Trophoblast cell (in vitro differentiated cells and primary cell): ENCODE measurements at regions not wholly inside any gene's neighbourhood (a gene's known extent, or its start where the extent isn't known, plus 50 kb on each side); places are given as distances from the start of the nearest gene placed in this dataset.

Experiments
- DNase-seq, 2 donors: peaks; one replicate each; pipeline ENCODE4 v3.0.0-alpha.2; 2016
- H2AFZ ChIP-seq: 2 replicates; pipeline ENCODE4 v1.6.1; 2013; ENCODE audit warnings: low read length, moderate library complexity, mild to moderate bottlenecking; ENCODE audit not compliant: insufficient read depth, poor library complexity
- H2AK5ac ChIP-seq: 2 replicates; pipeline ENCODE4 v1.6.1; 2013; ENCODE audit warnings: mild to moderate bottlenecking, low read length
- H2BK120ac ChIP-seq: 2 replicates; pipeline ENCODE4 v1.6.1; 2013; ENCODE audit warnings: low read length, mild to moderate bottlenecking, moderate library complexity; ENCODE audit not compliant: insufficient read depth, poor library complexity
- H2BK12ac ChIP-seq: 2 replicates; pipeline ENCODE4 v1.6.1; 2013; ENCODE audit warnings: mild to moderate bottlenecking, low read length, moderate library complexity
- H2BK5ac ChIP-seq: 2 replicates; pipeline ENCODE4 v1.6.1; 2013; ENCODE audit warnings: low read length, low read depth, moderate library complexity, mild to moderate bottlenecking; ENCODE audit not compliant: poor library complexity
- H3K14ac ChIP-seq: 2 replicates; pipeline ENCODE4 v1.6.1; 2013; ENCODE audit warnings: mild to moderate bottlenecking, low read length
- H3K18ac ChIP-seq: 2 replicates; pipeline ENCODE4 v1.6.1; 2013; ENCODE audit warnings: mild to moderate bottlenecking, low read length
- H3K23ac ChIP-seq: 2 replicates; pipeline ENCODE4 v1.6.1; 2013; ENCODE audit warnings: low read length
- H3K27ac ChIP-seq: 2 replicates; pipeline ENCODE4 v1.5.1; 2013; ENCODE audit warnings: low read depth, mild to moderate bottlenecking, inconsistent platforms, low read length, moderate library complexity
- H3K27me3 ChIP-seq: 2 replicates; pipeline ENCODE4 v1.6.1; 2013; ENCODE audit warnings: inconsistent platforms, mild to moderate bottlenecking, low read length, moderate library complexity; ENCODE audit not compliant: insufficient read depth
- H3K36me3 ChIP-seq, 2 experiments: 1 replicate in 1 of 2; 2 replicates in 1 of 2; pipeline ENCODE4 v1.6.1; 2013; ENCODE audit warnings: low read length in 2 of 2, mild to moderate bottlenecking in 2 of 2, moderate library complexity in 1 of 2; ENCODE audit not compliant: insufficient read depth in 2 of 2, control insufficient read depth in 1 of 2
- H3K4ac ChIP-seq: 2 replicates; pipeline ENCODE4 v1.6.1; 2013; ENCODE audit warnings: low read depth, mild to moderate bottlenecking, low read length, moderate library complexity
- H3K4me1 ChIP-seq, 2 experiments: 1 replicate in 1 of 2; 2 replicates in 1 of 2; pipeline ENCODE4 v1.6.1; 2013; ENCODE audit warnings: low read length in 2 of 2, mild to moderate bottlenecking in 2 of 2, moderate library complexity in 1 of 2; ENCODE audit not compliant: insufficient read depth in 2 of 2, control insufficient read depth in 1 of 2
- H3K4me2 ChIP-seq: 2 replicates; pipeline ENCODE4 v1.6.1; 2013; ENCODE audit warnings: inconsistent platforms, mild to moderate bottlenecking, low read length, moderate library complexity
- H3K4me3 ChIP-seq: 2 replicates; pipeline ENCODE4 v1.5.1; 2013; ENCODE audit warnings: mild to moderate bottlenecking, low read depth, low read length, inconsistent platforms
- H3K79me1 ChIP-seq: one replicate; pipeline ENCODE4 v1.6.1; 2013; ENCODE audit warnings: low read length
- H3K79me2 ChIP-seq: 2 replicates; pipeline ENCODE4 v1.6.1; 2013; ENCODE audit warnings: low read length, mild to moderate bottlenecking; ENCODE audit not compliant: control insufficient read depth, insufficient read depth, poor library complexity
- H3K9ac ChIP-seq: 2 replicates; pipeline ENCODE4 v1.6.1; 2013; ENCODE audit warnings: mild to moderate bottlenecking, low read length
- H3K9me3 ChIP-seq: 2 replicates; pipeline ENCODE4 v1.6.1; 2013; ENCODE audit warnings: low read depth, mild to moderate bottlenecking, control low read depth, inconsistent platforms, low read length; ENCODE audit not compliant: insufficient read depth
- H4K12ac ChIP-seq: 2 replicates; pipeline ENCODE4 v1.6.1; 2013; ENCODE audit warnings: low read depth, mild to moderate bottlenecking, low read length, moderate library complexity
- H4K8ac ChIP-seq: 2 replicates; pipeline ENCODE4 v1.6.1; 2013; ENCODE audit warnings: low read depth, mild to moderate bottlenecking, low read length, moderate library complexity
- H4K91ac ChIP-seq: one replicate; pipeline ENCODE4 v1.6.1; 2013; ENCODE audit warnings: low read depth, mild to moderate bottlenecking, low read length, moderate library complexity
- whole genome bisulfite sequencing: extraction: QIAGEN DNeasy Blood & Tissue Kit; methylation state at CpG from one replicate; pipeline ENCODE4 v1.1.7; 2013; ENCODE audit warnings: missing lambda C conversion rate; ENCODE audit not compliant: insufficient read length, insufficient coverage; ENCODE audit errors: extremely low coverage; 5-methylcytosine and 5-hydroxymethylcytosine counted together

DNA sequence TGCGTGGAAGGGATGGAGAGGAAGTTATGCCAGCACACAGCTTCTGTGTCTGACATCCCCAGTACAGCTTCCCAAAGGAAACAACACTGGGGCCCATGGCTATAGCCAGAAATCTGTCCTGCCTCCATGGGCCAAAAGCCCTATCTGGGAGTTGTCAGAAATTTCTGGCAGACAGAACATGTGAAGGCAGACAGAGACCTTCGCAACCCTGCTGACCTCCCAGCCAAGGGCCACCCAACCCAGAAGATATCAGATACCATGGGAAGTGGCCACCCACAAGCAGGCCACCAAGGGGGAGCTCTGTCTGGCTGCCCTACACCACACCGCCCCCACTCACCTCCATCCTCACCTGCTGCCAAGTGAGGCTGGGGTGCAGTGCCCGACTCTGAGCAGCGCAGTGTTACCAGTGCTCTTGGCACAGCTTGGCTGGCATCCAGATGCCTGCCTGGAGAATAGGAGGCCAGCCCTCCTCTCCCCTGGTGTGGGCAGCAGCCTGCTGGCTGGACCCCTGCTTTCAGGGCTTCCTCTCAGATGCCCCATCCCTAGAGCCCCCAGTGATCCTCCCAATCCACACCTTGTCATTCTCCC is 61.6 kb upstream of the NEURL1B start:
- H3K23ac ChIP-seq, result no peak overlapping the region
- no peak for DNase-seq
- no peak overlapping the region for H2AFZ ChIP-seq
- H3K4ac ChIP-seq, result no peak overlapping the region
- no peaks in the 10 kb centered on the region for H3K4me1 ChIP-seq
- H3K79me2 ChIP-seq, result no peaks in the 10 kb centered on the region
- no peak overlapping the region for H2BK5ac ChIP-seq
- no peak overlapping the region for H3K14ac ChIP-seq
- H2AK5ac ChIP-seq, result no peak overlapping the region
- H4K8ac ChIP-seq, result no peak overlapping the region
- H3K27me3 ChIP-seq, result no peaks in the 10 kb centered on the region
- no peak overlapping the region for H4K12ac ChIP-seq
- no peak overlapping the region for H3K18ac ChIP-seq
- no peaks in the 10 kb centered on the region for H3K79me1 ChIP-seq
- H2BK120ac ChIP-seq, result no peak overlapping the region
- no peak overlapping the region for H3K9ac ChIP-seq
- H3K4me3 ChIP-seq, result no peak overlapping the region
- no peak overlapping the region for H2BK12ac ChIP-seq
- no peak overlapping the region for H4K91ac ChIP-seq
- no peak overlapping the region for H3K4me2 ChIP-seq
- H3K36me3 ChIP-seq, result no peaks in the 10 kb centered on the region
- peaks cover 4% of the 10 kb centered on the region for H3K9me3 ChIP-seq
- H3K27ac ChIP-seq, result no peak overlapping the region
- no CpG with 5 or more reads among the region's 5 CpGs for WGBS

DNA sequence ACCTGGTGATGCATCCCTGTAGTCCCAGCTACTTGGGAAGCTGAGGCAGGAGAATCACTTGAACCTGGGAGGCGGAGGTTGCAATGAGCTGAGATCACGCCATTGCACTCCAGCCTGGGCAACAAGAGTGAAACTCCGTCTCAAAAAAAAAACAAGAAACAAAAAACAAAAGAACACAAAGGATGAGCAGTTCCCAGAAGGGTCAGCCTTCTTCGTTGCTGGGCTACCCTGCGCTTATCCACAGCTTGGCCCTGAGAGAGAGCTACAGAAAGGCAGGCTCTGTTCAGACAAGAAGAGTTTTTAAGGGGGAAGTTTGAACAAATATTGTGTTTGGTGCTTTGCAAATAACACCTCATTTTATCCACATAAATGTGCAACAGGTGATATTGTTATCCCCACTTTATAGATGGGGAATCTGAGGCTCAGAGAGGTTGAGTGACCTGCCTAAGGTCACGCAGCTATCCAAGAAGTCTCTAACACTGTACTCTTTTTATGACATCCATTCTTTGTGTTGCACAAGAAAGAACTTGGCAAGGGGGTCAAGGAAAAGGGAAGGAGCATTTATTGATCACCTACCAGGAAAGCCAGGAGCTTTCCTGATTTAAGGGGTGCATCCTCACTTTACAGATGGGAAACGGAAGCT is 63.7 kb upstream of the NEURL1B start:
- Histone ChIP-seq H2AK5ac (no peak overlapping the region), H3K18ac (no peak overlapping the region), H3K4ac (no peak overlapping the region), H3K9ac (no peak overlapping the region), H4K12ac (no peak overlapping the region), H3K23ac (no peak overlapping the region), H3K79me2 (no peaks in the 10 kb centered on the region), H2BK5ac (no peak overlapping the region), H2BK12ac (no peak overlapping the region), H3K14ac (no peak overlapping the region), H3K4me1 (no peaks in the 10 kb centered on the region), H3K4me3 (no peak overlapping the region), H3K36me3 (no peaks in the 10 kb centered on the region), H3K9me3 (peaks cover 4% of the 10 kb centered on the region), H3K79me1 (no peaks in the 10 kb centered on the region), H3K27me3 (no peaks in the 10 kb centered on the region), H4K91ac (no peak overlapping the region), H4K8ac (no peak overlapping the region), H3K27ac (no peak overlapping the region), H2AFZ (no peak overlapping the region), H3K4me2 (no peak overlapping the region), H2BK120ac (no peak overlapping the region)
- DNase-seq, result no peak
- WGBS, result no CpG with 5 or more reads among the region's 7 CpGs

DNA sequence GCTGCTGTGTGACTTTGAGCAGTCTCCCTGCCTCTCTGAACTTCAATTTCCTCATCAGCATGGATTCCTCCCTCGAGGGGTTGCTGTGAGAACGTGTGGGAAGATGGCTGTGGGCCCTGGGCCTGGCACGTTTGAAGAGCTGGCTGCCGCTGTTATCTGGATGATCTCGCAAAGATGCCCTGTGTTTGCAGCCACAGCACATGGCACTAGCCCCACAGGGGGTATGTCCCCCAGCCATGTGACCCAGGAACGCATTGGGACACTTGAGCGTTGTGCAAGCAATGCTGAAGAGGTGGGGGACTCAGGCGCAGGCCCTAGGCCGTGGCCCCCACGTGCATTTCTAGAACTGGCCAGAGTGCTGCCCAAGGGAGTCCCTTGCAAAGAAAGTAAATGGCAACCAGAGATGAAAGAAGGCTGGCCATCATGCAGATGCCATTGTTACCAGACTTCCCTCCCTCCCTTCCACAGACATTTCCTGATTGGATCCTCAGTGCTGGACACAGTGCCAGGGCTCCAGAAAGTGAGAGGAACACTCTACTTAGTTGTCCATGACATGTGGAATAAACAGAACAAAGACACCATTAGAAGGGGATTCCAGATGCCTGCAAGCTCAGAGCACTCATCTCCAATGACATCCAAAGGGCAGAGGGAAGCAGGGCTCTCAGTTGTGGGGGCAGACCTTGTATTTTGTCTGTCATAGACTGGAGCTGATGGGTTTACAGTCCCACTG is 65.1 kb upstream of the NEURL1B start:
- Histone ChIP-seq H2AFZ (no peak overlapping the region), H3K18ac (no peak overlapping the region), H3K4me3 (no peak overlapping the region), H2BK5ac (no peak overlapping the region), H2AK5ac (no peak overlapping the region), H3K9me3 (peaks cover 2% of the 10 kb centered on the region), H3K14ac (no peak overlapping the region), H3K27me3 (no peaks in the 10 kb centered on the region), H3K79me1 (no peaks in the 10 kb centered on the region), H2BK12ac (no peak overlapping the region), H4K8ac (no peak overlapping the region), H3K27ac (no peak overlapping the region), H3K4ac (no peak overlapping the region), H3K4me1 (no peaks in the 10 kb centered on the region), H2BK120ac (no peak overlapping the region), H4K12ac (no peak overlapping the region), H3K9ac (no peak overlapping the region), H3K79me2 (no peaks in the 10 kb centered on the region), H4K91ac (no peak overlapping the region), H3K23ac (no peak overlapping the region), H3K4me2 (no peak overlapping the region), H3K36me3 (no peaks in the 10 kb centered on the region)
- DNase-seq, result no peak
- WGBS, result no CpG with 5 or more reads among the region's 10 CpGs

DNA sequence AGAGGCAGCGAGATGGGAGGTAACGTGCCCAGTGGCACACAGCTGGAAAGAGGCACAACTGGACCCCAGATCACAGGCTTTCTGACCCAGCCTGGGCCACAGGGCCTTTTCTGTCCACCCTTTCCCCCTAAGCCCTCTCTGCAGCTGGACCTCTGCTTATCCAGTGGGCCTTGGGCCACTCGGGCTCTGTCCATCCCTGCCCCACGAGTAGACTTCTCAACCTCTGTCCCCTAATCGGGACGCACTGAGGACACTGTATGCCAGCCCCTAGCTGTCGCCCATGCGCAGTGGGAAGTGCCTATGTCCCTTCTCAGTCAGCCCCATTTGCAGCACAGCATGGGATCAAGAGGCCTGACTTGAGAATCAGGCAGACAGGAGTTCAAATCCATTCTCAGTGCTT is 65.6 kb upstream of the NEURL1B start:
- no CpG with 5 or more reads among the region's 8 CpGs for WGBS
- Histone ChIP-seq H2AK5ac (no peak overlapping the region), H3K9me3 (peaks cover 2% of the 10 kb centered on the region)

More for the DNA sequence above, 65.6 kb upstream of the NEURL1B start:
- no peak for DNase-seq
- H4K12ac ChIP-seq, result no peak overlapping the region
- no peak overlapping the region for H3K18ac ChIP-seq
- no peak overlapping the region for H4K8ac ChIP-seq
- H2BK120ac ChIP-seq, result no peak overlapping the region
- H3K4me1 ChIP-seq, result no peaks in the 10 kb centered on the region
- H3K79me2 ChIP-seq, result no peaks in the 10 kb centered on the region
- H3K27me3 ChIP-seq, result no peaks in the 10 kb centered on the region
- H3K4ac ChIP-seq, result no peak overlapping the region
- H3K36me3 ChIP-seq, result no peaks in the 10 kb centered on the region
- no peaks in the 10 kb centered on the region for H3K79me1 ChIP-seq
- no peak overlapping the region for H3K14ac ChIP-seq
- H3K23ac ChIP-seq, result no peak overlapping the region
- no peak overlapping the region for H3K9ac ChIP-seq
- no peak overlapping the region for H2BK12ac ChIP-seq
- H3K4me3 ChIP-seq, result no peak overlapping the region
- no peak overlapping the region for H3K4me2 ChIP-seq
- no peak overlapping the region for H2BK5ac ChIP-seq
- H2AFZ ChIP-seq, result no peak overlapping the region
- H3K27ac ChIP-seq, result no peak overlapping the region
- H4K91ac ChIP-seq, result no peak overlapping the region
